Liver (tissue), 8 donors: ENCODE measurements at regions not wholly inside any gene's neighbourhood (a gene's known extent, or its start where the extent isn't known, plus 50 kb on each side); places are given as distances from the start of the nearest gene placed in this dataset.

Source experiments
- DNase-seq: peaks from one replicate; pipeline ENCODE4 v3.0.0-alpha.2; 2017; ENCODE audit warnings: low spot score
- H3K27ac ChIP-seq, 2 donors: one replicate each; pipeline ENCODE4 v1.7.0; 2013; ENCODE audit warnings: inconsistent platforms in 2 of 2, low read length in 2 of 2, control low read depth in 1 of 2, low read depth in 1 of 2, mild to moderate bottlenecking in 1 of 2
- H3K27me3 ChIP-seq, 4 donors: one replicate each; pipeline versions ENCODE4 v1.6.1 to v1.7.0; 2013; ENCODE audit warnings: low read length in 3 of 4, inconsistent platforms in 1 of 4, mild to moderate bottlenecking in 1 of 4, moderate library complexity in 1 of 4; ENCODE audit not compliant: control insufficient read depth in 4 of 4, insufficient read depth in 4 of 4
- H3K36me3 ChIP-seq, 4 donors: one replicate each; pipeline versions ENCODE4 v1.6.1 to v1.7.0; 2013; ENCODE audit warnings: low read length in 3 of 4, mild to moderate bottlenecking in 3 of 4, low read depth in 1 of 4, moderate library complexity in 1 of 4; ENCODE audit not compliant: control insufficient read depth in 4 of 4, insufficient read depth in 3 of 4
- H3K4me1 ChIP-seq, 4 donors: one replicate each; pipeline versions ENCODE4 v1.6.1 to v1.7.0; 2013; ENCODE audit warnings: low read length in 3 of 4, mild to moderate bottlenecking in 3 of 4, moderate library complexity in 1 of 4; ENCODE audit not compliant: control insufficient read depth in 4 of 4, insufficient read depth in 4 of 4
- H3K4me3 ChIP-seq, 3 donors: one replicate each; pipeline versions ENCODE4 v1.6.1 to v1.7.0; 2013; ENCODE audit warnings: low read length in 3 of 3, control low read depth in 1 of 3, low read depth in 1 of 3, mild to moderate bottlenecking in 1 of 3
- H3K9ac ChIP-seq, 2 donors: one replicate each; pipeline ENCODE4 v1.7.0; 2013; ENCODE audit warnings: low read length in 2 of 2, mild to moderate bottlenecking in 2 of 2, moderate library complexity in 2 of 2, control low read depth in 1 of 2, low read depth in 1 of 2
- H3K9me3 ChIP-seq, 4 donors: one replicate each; pipeline versions ENCODE4 v1.6.1 to v1.7.0; 2013; ENCODE audit warnings: low read length in 3 of 4; ENCODE audit not compliant: control insufficient read depth in 4 of 4
- ATF3 ChIP-seq: IDR thresholded peaks from 2 replicates; pipeline ENCODE4 v1.6.1; 2016; ENCODE audit warnings: antibody characterized with exemption
- CTCF ChIP-seq: fragments of 150-350 bp; IDR thresholded peaks from 2 replicates; pipeline ENCODE4 v1.5.1; 2017; ENCODE audit warnings: improper control_type of control experiment, low read depth, low read length; ENCODE audit not compliant: missing input control
- EGR1 ChIP-seq, 2 donors: IDR thresholded peaks; 2 replicates each; pipeline ENCODE4 v1.6.1; 2016 to 2018; ENCODE audit warnings: antibody characterized with exemption in 2 of 2, low read depth in 2 of 2
- FOXA1 ChIP-seq: IDR thresholded peaks from 2 replicates; pipeline ENCODE4 v1.6.1; 2016; ENCODE audit warnings: antibody characterized with exemption
- FOXA2 ChIP-seq: IDR thresholded peaks from 2 replicates; pipeline ENCODE4 v1.6.1; 2016; ENCODE audit warnings: antibody characterized with exemption
- GABPA ChIP-seq, 2 donors: IDR thresholded peaks in 1 of 2; conservative IDR thresholded peaks in 1 of 2; 2 replicates each; pipeline ENCODE4 v1.6.1; 2016; ENCODE audit warnings: antibody characterized with exemption in 2 of 2, mild to moderate bottlenecking in 1 of 2, moderate library complexity in 1 of 2
- HNF4A ChIP-seq, 2 donors: conservative IDR thresholded peaks; 2 replicates each; pipeline ENCODE4 v1.6.1; 2016; ENCODE audit warnings: antibody characterized with exemption in 2 of 2, mild to moderate bottlenecking in 2 of 2
- HNF4G ChIP-seq: IDR thresholded peaks from 2 replicates; pipeline ENCODE4 v1.6.1; 2016; ENCODE audit warnings: antibody characterized with exemption
- JUND ChIP-seq, 2 donors: IDR thresholded peaks; 2 replicates each; pipeline ENCODE4 v1.6.1; 2016; ENCODE audit warnings: antibody characterized with exemption in 2 of 2
- NR2F2 ChIP-seq: IDR thresholded peaks from 2 replicates; pipeline ENCODE4 v1.6.1; 2016; ENCODE audit warnings: antibody characterized with exemption
- RAD21 ChIP-seq, 2 donors: IDR thresholded peaks; 2 replicates each; pipeline ENCODE4 v1.6.1; 2016; ENCODE audit warnings: antibody characterized with exemption in 2 of 2, mild to moderate bottlenecking in 2 of 2
- REST ChIP-seq: IDR thresholded peaks from 2 replicates; pipeline ENCODE4 v1.6.1; 2016; ENCODE audit warnings: antibody characterized with exemption, mild to moderate bottlenecking
- RXRA ChIP-seq, 2 donors: IDR thresholded peaks; 2 replicates each; pipeline ENCODE4 v1.6.1; 2017 to 2018; ENCODE audit warnings: antibody characterized with exemption in 2 of 2, mild to moderate bottlenecking in 1 of 2
- SP1 ChIP-seq: IDR thresholded peaks from 2 replicates; pipeline ENCODE4 v1.6.1; 2018; ENCODE audit warnings: antibody characterized with exemption, mild to moderate bottlenecking
- TAF1 ChIP-seq: conservative IDR thresholded peaks from 2 replicates; pipeline ENCODE4 v1.6.1; 2016; ENCODE audit warnings: antibody characterized with exemption, mild to moderate bottlenecking
- YY1 ChIP-seq: IDR thresholded peaks from 2 replicates; pipeline ENCODE4 v1.6.1; 2016; ENCODE audit warnings: antibody characterized with exemption, mild to moderate bottlenecking
- ZBTB33 ChIP-seq: IDR thresholded peaks from 2 replicates; pipeline ENCODE4 v1.6.1; 2016; ENCODE audit warnings: antibody characterized with exemption
- WGBS: extraction: QIAGEN DNeasy Blood & Tissue Kit; methylation state at CpG from one replicate; pipeline ENCODE4 v1.1.7; 2013; 5-methylcytosine and 5-hydroxymethylcytosine counted together
- donor health status: healthy.
- donor health status: healthy.
- donor health status: healthy.
- donor health status: healthy.
- donor health status: healthy.

- no peaks in the 10 kb centered on the region for H3K4me1 ChIP-seq
- H3K27ac ChIP-seq = no peak overlapping the region
- TF ChIP-seq EGR1 (IDR thresholded peaks at IDR 0.05; ENCODE audit: low read depth in 2 of 2) (no peak), NR2F2 (no peak), FOXA2 (no peak), YY1 (no peak), ZBTB33 (no peak), RAD21 (IDR thresholded peaks at IDR 0.05) (no peak), REST (no peak), HNF4G (no peak), FOXA1 (no peak), CTCF (no peak), JUND (IDR thresholded peaks at IDR 0.05) (no peak), HNF4A (conservative IDR thresholded peaks at IDR 0.05) (no peak), SP1 (no peak), TAF1 (no peak), ATF3 (no peak), GABPA (IDR thresholded peaks at IDR 0.05 in 1 of 2, conservative IDR thresholded peaks at IDR 0.05 in 1 of 2) (no peak), RXRA (IDR thresholded peaks at IDR 0.05) (no peak)
- H3K27me3 ChIP-seq = no peaks in the 10 kb centered on the region
- no peak overlapping the region for H3K4me3 ChIP-seq
- H3K9me3 ChIP-seq = no peaks in the 10 kb centered on the region
- DNase-seq = no peak
- 76% methylated on average over 5 of the region's 5 CpGs for WGBS
- H3K36me3 ChIP-seq = no peaks in the 10 kb centered on the region
- H3K9ac ChIP-seq = no peak overlapping the region
Measured at GRCh38 chr7:33731912-33732311, 173.4 kb upstream of the BMPER start.

GRCh38 chr7:33732462-33732861, 172.9 kb upstream of the BMPER start:
- Histone ChIP-seq H3K9me3 (no peaks in the 10 kb centered on the region), H3K9ac (no peak overlapping the region), H3K4me3 (no peak overlapping the region), H3K4me1 (no peaks in the 10 kb centered on the region), H3K27me3 (no peaks in the 10 kb centered on the region), H3K27ac (no peak overlapping the region), H3K36me3 (no peaks in the 10 kb centered on the region)
- DNase-seq = no peak
- WGBS = 45% methylated on average over 2 of the region's 2 CpGs
- peak; percentile 22 for TF ChIP-seq NR2F2
- no peak for TF ChIP-seq ATF3
- no peak for TF ChIP-seq HNF4A (conservative IDR thresholded peaks at IDR 0.05)
- TF ChIP-seq HNF4G = no peak
- no peak for TF ChIP-seq YY1
- no peak for TF ChIP-seq FOXA1
- no peak for TF ChIP-seq CTCF
- no peak for TF ChIP-seq ZBTB33
- no peak for TF ChIP-seq RAD21 (IDR thresholded peaks at IDR 0.05)
- no peak for TF ChIP-seq FOXA2
